ENCODE measurements at regions not wholly inside any gene's neighbourhood (a gene's known extent, or its start where the extent isn't known, plus 50 kb on each side); places are given as distances from the start of the nearest gene placed in this dataset.

DNA sequence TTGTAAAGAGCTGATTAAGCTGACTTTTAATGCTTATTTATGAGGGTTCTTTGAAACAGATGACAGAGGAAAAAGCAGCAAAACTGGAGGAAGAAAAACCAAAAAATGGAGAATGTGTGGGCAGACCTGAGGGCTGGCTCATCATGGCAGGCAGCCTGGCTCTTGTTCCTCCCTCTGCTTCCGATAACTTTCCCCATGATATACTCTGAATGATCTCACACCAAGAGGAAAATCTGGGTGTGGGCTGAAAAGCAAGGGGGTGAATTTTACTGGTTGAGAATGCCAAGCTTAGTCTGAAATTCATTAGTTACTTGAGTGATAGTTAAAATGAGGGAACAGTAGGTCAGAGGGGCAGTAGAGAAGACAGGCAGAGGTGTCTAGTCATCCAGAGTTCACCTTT lies 330.1 kb upstream of the PRICKLE1 start:
- TF ChIP-seq CTCF (IDR thresholded peaks at IDR 0.05; ENCODE audit: low read depth, low read length, missing input control): no peak
- TF ChIP-seq ZBTB33 (IDR thresholded peaks at IDR 0.05): no peak
- no peak for TF ChIP-seq TAF1 (conservative IDR thresholded peaks at IDR 0.05)
- TF ChIP-seq, protein P1, sequence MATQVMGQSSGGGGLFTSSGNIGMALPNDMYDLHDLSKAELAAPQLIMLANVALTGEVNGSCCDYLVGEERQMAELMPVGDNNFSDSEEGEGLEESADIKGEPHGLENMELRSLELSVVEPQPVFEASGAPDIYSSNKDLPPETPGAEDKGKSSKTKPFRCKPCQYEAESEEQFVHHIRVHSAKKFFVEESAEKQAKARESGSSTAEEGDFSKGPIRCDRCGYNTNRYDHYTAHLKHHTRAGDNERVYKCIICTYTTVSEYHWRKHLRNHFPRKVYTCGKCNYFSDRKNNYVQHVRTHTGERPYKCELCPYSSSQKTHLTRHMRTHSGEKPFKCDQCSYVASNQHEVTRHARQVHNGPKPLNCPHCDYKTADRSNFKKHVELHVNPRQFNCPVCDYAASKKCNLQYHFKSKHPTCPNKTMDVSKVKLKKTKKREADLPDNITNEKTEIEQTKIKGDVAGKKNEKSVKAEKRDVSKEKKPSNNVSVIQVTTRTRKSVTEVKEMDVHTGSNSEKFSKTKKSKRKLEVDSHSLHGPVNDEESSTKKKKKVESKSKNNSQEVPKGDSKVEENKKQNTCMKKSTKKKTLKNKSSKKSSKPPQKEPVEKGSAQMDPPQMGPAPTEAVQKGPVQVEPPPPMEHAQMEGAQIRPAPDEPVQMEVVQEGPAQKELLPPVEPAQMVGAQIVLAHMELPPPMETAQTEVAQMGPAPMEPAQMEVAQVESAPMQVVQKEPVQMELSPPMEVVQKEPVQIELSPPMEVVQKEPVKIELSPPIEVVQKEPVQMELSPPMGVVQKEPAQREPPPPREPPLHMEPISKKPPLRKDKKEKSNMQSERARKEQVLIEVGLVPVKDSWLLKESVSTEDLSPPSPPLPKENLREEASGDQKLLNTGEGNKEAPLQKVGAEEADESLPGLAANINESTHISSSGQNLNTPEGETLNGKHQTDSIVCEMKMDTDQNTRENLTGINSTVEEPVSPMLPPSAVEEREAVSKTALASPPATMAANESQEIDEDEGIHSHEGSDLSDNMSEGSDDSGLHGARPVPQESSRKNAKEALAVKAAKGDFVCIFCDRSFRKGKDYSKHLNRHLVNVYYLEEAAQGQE (IDR thresholded peaks at IDR 0.05): no peak

Measured in liver (tissue), 3 donors.